ENCODE measurements at regions not wholly inside any gene's neighbourhood (a gene's known extent, or its start where the extent isn't known, plus 50 kb on each side); places are given as distances from the start of the nearest gene placed in this dataset.

DNA sequence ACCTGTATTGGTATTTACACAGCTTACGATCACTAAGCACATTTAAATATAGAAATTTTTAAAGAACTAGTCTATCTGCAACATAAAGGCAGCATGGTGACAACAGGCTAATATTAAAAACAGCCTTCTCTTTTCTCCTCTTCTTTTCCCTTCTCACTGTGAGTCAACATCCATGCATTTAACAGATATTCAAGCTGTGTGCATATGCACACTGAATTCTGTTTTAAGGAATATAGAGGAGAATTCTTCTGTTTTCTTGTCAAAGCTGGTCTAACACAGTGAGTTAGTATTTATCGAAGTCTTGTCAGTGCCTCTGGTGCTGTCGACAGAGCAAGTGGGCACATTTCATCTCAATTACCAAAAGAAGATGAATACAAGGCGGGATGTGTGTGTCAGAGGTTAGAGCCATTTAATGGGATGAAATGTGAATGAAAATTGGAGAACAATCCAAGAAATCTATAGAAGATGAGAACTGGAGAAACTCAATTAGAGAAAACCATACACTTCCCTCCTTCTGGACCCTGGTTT, 282.3 kb downstream of the FAT3 start:
- no peaks in the 10 kb centered on the region for H4K20me1 ChIP-seq (ENCODE audit: control insufficient read depth, extremely low read depth, insufficient read depth, low read length)
- H3K4me1 ChIP-seq (ENCODE audit: control insufficient read depth, extremely low read depth, insufficient read depth, low read length), result no peaks in the 10 kb centered on the region
- H3K4me3 ChIP-seq (ENCODE audit: control insufficient read depth in 2 of 3, extremely low read depth in 1 of 3, insufficient read depth in 2 of 3, low read depth in 1 of 3, low read length in 3 of 3), result no peak overlapping the region
- DNase-seq (ENCODE audit: low read depth, low spot score) (no peak), FAIRE-seq (no peak)
- H3K9ac ChIP-seq (ENCODE audit: control insufficient read depth, extremely low read depth, insufficient read depth, low read length), result no peak overlapping the region
- H3K79me2 ChIP-seq (ENCODE audit: control insufficient read depth, insufficient read depth, low read length), result no peaks in the 10 kb centered on the region
- H3K36me3 ChIP-seq (ENCODE audit: control insufficient read depth in 2 of 2, extremely low read depth in 1 of 2, insufficient read depth in 2 of 2, low read length in 2 of 2), result no peaks in the 10 kb centered on the region
- H3K4me2 ChIP-seq (ENCODE audit: control insufficient read depth, extremely low read depth, insufficient read depth, low read depth, low read length), result no peak overlapping the region
- TF ChIP-seq, protein P1, sequence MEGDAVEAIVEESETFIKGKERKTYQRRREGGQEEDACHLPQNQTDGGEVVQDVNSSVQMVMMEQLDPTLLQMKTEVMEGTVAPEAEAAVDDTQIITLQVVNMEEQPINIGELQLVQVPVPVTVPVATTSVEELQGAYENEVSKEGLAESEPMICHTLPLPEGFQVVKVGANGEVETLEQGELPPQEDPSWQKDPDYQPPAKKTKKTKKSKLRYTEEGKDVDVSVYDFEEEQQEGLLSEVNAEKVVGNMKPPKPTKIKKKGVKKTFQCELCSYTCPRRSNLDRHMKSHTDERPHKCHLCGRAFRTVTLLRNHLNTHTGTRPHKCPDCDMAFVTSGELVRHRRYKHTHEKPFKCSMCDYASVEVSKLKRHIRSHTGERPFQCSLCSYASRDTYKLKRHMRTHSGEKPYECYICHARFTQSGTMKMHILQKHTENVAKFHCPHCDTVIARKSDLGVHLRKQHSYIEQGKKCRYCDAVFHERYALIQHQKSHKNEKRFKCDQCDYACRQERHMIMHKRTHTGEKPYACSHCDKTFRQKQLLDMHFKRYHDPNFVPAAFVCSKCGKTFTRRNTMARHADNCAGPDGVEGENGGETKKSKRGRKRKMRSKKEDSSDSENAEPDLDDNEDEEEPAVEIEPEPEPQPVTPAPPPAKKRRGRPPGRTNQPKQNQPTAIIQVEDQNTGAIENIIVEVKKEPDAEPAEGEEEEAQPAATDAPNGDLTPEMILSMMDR (optimal IDR thresholded peaks at IDR 0.05 in 1 of 3, IDR thresholded peaks at IDR 0.05 in 1 of 3, conservative IDR thresholded peaks at IDR 0.05 in 1 of 3; ENCODE audit: extremely low read depth in 1 of 3, insufficient read depth in 2 of 3, low read length in 3 of 3), result no peak
- TF ChIP-seq EZH2 (IDR thresholded peaks at IDR 0.05; ENCODE audit: low read length), result no peak
- H3K9me1 ChIP-seq (ENCODE audit: control insufficient read depth, extremely low read depth, insufficient read depth, low read length), result no peaks in the 10 kb centered on the region
- no peaks in the 10 kb centered on the region for H3K9me3 ChIP-seq (ENCODE audit: control insufficient read depth, low read depth, low read length)
- no peak overlapping the region for H3K27ac ChIP-seq (ENCODE audit: control insufficient read depth, insufficient read depth, low read length)
- H2AFZ ChIP-seq (ENCODE audit: control insufficient read depth, low read length), result no peak overlapping the region
- dilution Hi-C loops (cut with MboI; ENCODE audit: extremely low pct_ligation_motif_present, low sequenced_read_pairs), result no loop called here
- no peaks in the 10 kb centered on the region for H3K27me3 ChIP-seq (ENCODE audit: control insufficient read depth, extremely low read depth, insufficient read depth, low read length)

DNA sequence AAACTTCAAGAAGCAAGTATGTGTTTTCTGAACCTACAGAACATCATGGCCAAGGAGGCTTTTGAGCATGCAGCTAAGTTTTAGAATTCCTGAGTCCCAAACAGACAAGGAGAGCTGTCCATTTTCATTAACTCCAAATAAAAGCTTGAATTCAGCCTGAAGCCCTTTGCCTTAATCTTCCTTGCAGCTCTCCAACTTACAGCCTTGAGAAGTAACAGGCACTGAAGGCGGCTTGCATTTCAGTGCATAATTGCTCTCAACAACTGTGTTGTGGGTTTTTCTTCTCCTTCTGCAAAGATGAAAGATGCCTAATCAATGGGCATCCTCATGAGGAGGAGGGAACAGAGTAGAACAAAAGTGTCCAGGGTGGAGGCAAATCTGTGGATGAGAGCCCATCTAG, 286.0 kb downstream of the FAT3 start:
- Histone ChIP-seq H4K20me1 (ENCODE audit: control insufficient read depth, extremely low read depth, insufficient read depth, low read length) (no peaks in the 10 kb centered on the region), H3K9ac (ENCODE audit: control insufficient read depth, extremely low read depth, insufficient read depth, low read length) (no peak overlapping the region), H2AFZ (ENCODE audit: control insufficient read depth, low read length) (no peak overlapping the region), H3K36me3 (ENCODE audit: control insufficient read depth in 2 of 2, extremely low read depth in 1 of 2, insufficient read depth in 2 of 2, low read length in 2 of 2) (no peaks in the 10 kb centered on the region), H3K27ac (ENCODE audit: control insufficient read depth, insufficient read depth, low read length) (no peak overlapping the region), H3K9me1 (ENCODE audit: control insufficient read depth, extremely low read depth, insufficient read depth, low read length) (no peaks in the 10 kb centered on the region), H3K79me2 (ENCODE audit: control insufficient read depth, insufficient read depth, low read length) (no peaks in the 10 kb centered on the region), H3K4me3 (ENCODE audit: control insufficient read depth in 2 of 3, extremely low read depth in 1 of 3, insufficient read depth in 2 of 3, low read depth in 1 of 3, low read length in 3 of 3) (no peak overlapping the region), H3K4me2 (ENCODE audit: control insufficient read depth, extremely low read depth, insufficient read depth, low read depth, low read length) (no peak overlapping the region), H3K4me1 (ENCODE audit: control insufficient read depth, extremely low read depth, insufficient read depth, low read length) (no peaks in the 10 kb centered on the region), H3K9me3 (ENCODE audit: control insufficient read depth, low read depth, low read length) (no peaks in the 10 kb centered on the region), H3K27me3 (ENCODE audit: control insufficient read depth, extremely low read depth, insufficient read depth, low read length) (no peaks in the 10 kb centered on the region)
- TF ChIP-seq, protein P1 (optimal IDR thresholded peaks at IDR 0.05 in 1 of 3, IDR thresholded peaks at IDR 0.05 in 1 of 3, conservative IDR thresholded peaks at IDR 0.05 in 1 of 3; ENCODE audit: extremely low read depth in 1 of 3, insufficient read depth in 2 of 3, low read length in 3 of 3), result no peak
- TF ChIP-seq EZH2 (IDR thresholded peaks at IDR 0.05; ENCODE audit: low read length), result no peak
- dilution Hi-C loops (cut with MboI; ENCODE audit: extremely low pct_ligation_motif_present, low sequenced_read_pairs), result no loop called here
- DNase-seq (ENCODE audit: low read depth, low spot score) (no peak), FAIRE-seq (no peak)

All from keratinocyte (primary cell).